A549 (cell line): ENCODE measurements at regions not wholly inside any gene's neighbourhood (a gene's known extent, or its start where the extent isn't known, plus 50 kb on each side); places are given as distances from the start of the nearest gene placed in this dataset.
"Not testable (repeated sequence)": the region's sequence is repeated elsewhere in the genome, so short reads cannot be mapped to it uniquely, and the experiment has no call there.

Source experiments
- ATAC-seq, 2 experiments: fragments of 200-7000 bp in 1 of 2; fragments of >200 bp in 1 of 2; cut with Nextera tagmentation in 1 of 2; cut with Tn5 transposase in 1 of 2; 3 replicates each; pipeline versions ENCODE4 v1.8.0 to v1.9.1; 2018 to 2020; ENCODE audit warnings: mild to moderate bottlenecking in 1 of 2, moderate library complexity in 1 of 2
- CTCF ChIA-PET: fragments of 300-600 bp; sonication (Branson Sonifier 250); formaldehyde crosslinking; extraction: SDS; loops from one replicate; lab custom pipeline; 2021; ENCODE audit warnings: antibody characterized with exemption, inconsistent platforms; lab: Yijun Ruan, JAX
- POLR2A ChIA-PET: fragments of 350-600 bp; formaldehyde crosslinking; extraction: SDS; loops from one replicate; lab custom pipeline; 2021; ENCODE audit warnings: antibody characterized with exemption, inconsistent platforms; lab: Yijun Ruan, JAX
- DNase-seq, 2 experiments: peaks; one replicate each; pipeline versions ENCODE4 v3.0.0 to v3.0.0-alpha.2; 2011 to 2016; ENCODE audit warnings: low read depth in 1 of 2, low spot score in 1 of 2
- FAIRE-seq: peaks from 2 replicates; lab custom pipeline; 2011; peaks lifted over from hg19 to GRCh38; lab: Jason Lieb, UNC
- H3K27ac ChIP-seq, 2 experiments: fragments of >200 bp; sonication (Bioruptor Twin); formaldehyde crosslinking; 3 replicates each; pipeline ENCODE4 v1.5.1; 2016 to 2017
- H3K4me1 ChIP-seq: fragments of >200 bp; sonication (Bioruptor Twin); formaldehyde crosslinking; 3 replicates; pipeline ENCODE4 v1.6.1; 2016
- H3K4me2 ChIP-seq: fragments of >200 bp; sonication (Bioruptor Twin); formaldehyde crosslinking; 3 replicates; pipeline ENCODE4 v1.6.1; 2016
- H3K4me3 ChIP-seq: fragments of >200 bp; sonication (Bioruptor Twin); formaldehyde crosslinking; 3 replicates; pipeline ENCODE4 v1.5.1; 2016
- H3K9me3 ChIP-seq: fragments of >200 bp; sonication (Bioruptor Twin); formaldehyde crosslinking; 3 replicates; pipeline ENCODE4 v1.6.1; 2016
- CHD2 ChIP-seq: fragments of 150-350 bp; IDR thresholded peaks from 2 replicates; pipeline ENCODE4 v1.6.1; 2014; ENCODE audit warnings: low read length; ENCODE audit not compliant: partially characterized antibody
- CTCF ChIP-seq: fragments of >200 bp; sonication (Bioruptor Twin); formaldehyde crosslinking; IDR thresholded peaks from 3 replicates; pipeline ENCODE4 v1.5.1; 2016
- E2F6 ChIP-seq: IDR thresholded peaks from 2 replicates; pipeline ENCODE4 v1.6.1; 2012; ENCODE audit warnings: low read depth, borderline replicate concordance
- EHF ChIP-seq: fragments of 250-450 bp; sonication (Bioruptor Pico); IDR thresholded peaks from 2 replicates; pipeline ENCODE4 v1.5.0; 2020; ENCODE audit warnings: mild to moderate bottlenecking
- ELK1 ChIP-seq: fragments of 150-350 bp; IDR thresholded peaks from 2 replicates; pipeline ENCODE4 v1.6.1; 2014; ENCODE audit warnings: low read depth, mild to moderate bottlenecking, low read length
- ESRRA ChIP-seq: fragments of 150-350 bp; IDR thresholded peaks from 2 replicates; pipeline ENCODE4 v1.6.1; 2014; ENCODE audit warnings: mild to moderate bottlenecking, low read length, borderline replicate concordance
- FOSB ChIP-seq: fragments of 250-450 bp; sonication (Bioruptor Pico); IDR thresholded peaks from 2 replicates; pipeline ENCODE4 v1.5.0; 2020; ENCODE audit warnings: mild to moderate bottlenecking, moderate library complexity
- FOSL2 ChIP-seq, 2 experiments: fragments of 450-650 bp in 1 of 2; fragments of >200 bp in 1 of 2; sonication (Bioruptor Twin) in 1 of 2; formaldehyde crosslinking; IDR thresholded peaks; 2 replicates each; pipeline versions ENCODE4 v1.5.0 to v1.6.1; 2016 to 2020; ENCODE audit warnings: mild to moderate bottlenecking in 1 of 2, moderate library complexity in 1 of 2
- HDAC2 ChIP-seq: fragments of 200-600 bp; sonication (generic); IDR thresholded peaks from 2 replicates; pipeline ENCODE4 v1.6.1; 2016
- JUNB ChIP-seq: fragments of >200 bp; sonication (Bioruptor Twin); formaldehyde crosslinking; IDR thresholded peaks from 2 replicates; pipeline ENCODE4 v1.6.1; 2016
- KDM5A ChIP-seq: fragments of 200-600 bp; sonication (generic); IDR thresholded peaks from 2 replicates; pipeline ENCODE4 v1.6.1; 2016; ENCODE audit warnings: antibody characterized with exemption, mild to moderate bottlenecking
- MYC ChIP-seq: IDR thresholded peaks from 2 replicates; pipeline ENCODE4 v1.6.1; 2012; ENCODE audit warnings: mild to moderate bottlenecking, inconsistent platforms, low read length, improper control_type of control experiment, borderline replicate concordance
- NFE2L2 ChIP-seq: fragments of 150-350 bp; conservative IDR thresholded peaks from 2 replicates; pipeline ENCODE4 v1.6.1; 2014; ENCODE audit warnings: low read length
- PBX3 ChIP-seq: IDR thresholded peaks from 2 replicates; pipeline ENCODE4 v1.6.1; 2012
- POLR2A ChIP-seq: IDR thresholded peaks from 2 replicates; pipeline ENCODE4 v1.6.1; 2012; ENCODE audit warnings: mild to moderate bottlenecking, low read length
- POLR2AphosphoS2 ChIP-seq: conservative IDR thresholded peaks from 2 replicates; pipeline ENCODE4 v1.6.1; 2012; ENCODE audit warnings: low read length, improper control_type of control experiment, inconsistent platforms
- RAD21 ChIP-seq, 2 experiments: fragments of >200 bp in 1 of 2; sonication (Bioruptor Twin) in 1 of 2; formaldehyde crosslinking in 1 of 2; IDR thresholded peaks in 1 of 2; conservative IDR thresholded peaks in 1 of 2; 2 replicates in 1 of 2; 3 replicates in 1 of 2; pipeline ENCODE4 v1.6.1; 2012 to 2018; ENCODE audit warnings: inconsistent platforms in 1 of 2
- RCOR1 ChIP-seq: fragments of 150-350 bp; IDR thresholded peaks from 2 replicates; pipeline ENCODE4 v1.6.1; 2014; ENCODE audit warnings: antibody characterized with exemption, low read length, low read depth
- REST ChIP-seq: fragments of 200-600 bp; sonication (generic); IDR thresholded peaks from 2 replicates; pipeline ENCODE4 v1.6.1; 2016; ENCODE audit warnings: antibody characterized with exemption, mild to moderate bottlenecking, moderate library complexity
- RFX5 ChIP-seq: fragments of 450-650 bp; IDR thresholded peaks from 2 replicates; pipeline ENCODE4 v1.7.1; 2014; ENCODE audit warnings: antibody characterized with exemption, mild to moderate bottlenecking, moderate library complexity
- TFCP2L1 ChIP-seq: fragments of 250-450 bp; sonication (Bioruptor Pico); IDR thresholded peaks from 2 replicates; pipeline ENCODE4 v1.5.0; 2021; ENCODE audit warnings: mild to moderate bottlenecking
- TP53 ChIP-seq: fragments of 250-450 bp; sonication (Bioruptor Pico); IDR thresholded peaks from 2 replicates; pipeline ENCODE4 v1.5.0; 2021; ENCODE audit warnings: mild to moderate bottlenecking, moderate library complexity
- ZC3H11A ChIP-seq: fragments of 450-650 bp; IDR thresholded peaks from 2 replicates; pipeline ENCODE4 v1.6.1; 2014; ENCODE audit warnings: antibody characterized with exemption, mild to moderate bottlenecking
- ZSCAN20 ChIP-seq: fragments of 250-450 bp; sonication (Bioruptor Pico); IDR thresholded peaks from 2 replicates; pipeline ENCODE4 v1.8.0; 2022; ENCODE audit warnings: mild to moderate bottlenecking, moderate library complexity
- WGBS: methylation state at CpG from one replicate; pipeline ENCODE4 v1.1.6; 2017; ENCODE audit errors: missing lambda C conversion rate; 5-methylcytosine and 5-hydroxymethylcytosine counted together

GRCh38 chr22:35160268-35160667 lies 94.3 kb downstream of the ISX start:
- CTCF ChIA-PET = interaction anchor here (0.7 kb wide), 1 partner anchor 18 kb away, joined by 3 read pairs; no protein-coding TSS in a partner anchor
- TF ChIP-seq ELK1 (no peak), CHD2 (no peak), RAD21 (conservative IDR thresholded peaks at IDR 0.05 in 1 of 2, IDR thresholded peaks at IDR 0.05 in 1 of 2) (no peak), NFE2L2 (no peak), ZC3H11A (no peak), POLR2AphosphoS2 (no peak), RFX5 (no peak), JUNB (no peak), MYC (no peak), FOSL2 (IDR thresholded peaks at IDR 0.05) (no peak), FOSL2 (CRISPR knock-in tag; IDR thresholded peaks at IDR 0.05) (no peak), RCOR1 (no peak), POLR2A (no peak)
- TF ChIP-seq, all 56 proteins: peak for 0
- no peaks in the 10 kb centered on the region for H3K4me1 ChIP-seq
- H3K4me2 ChIP-seq = no peak overlapping the region
- H3K9me3 ChIP-seq = no peaks in the 10 kb centered on the region
- 81% methylated on average over 6 of the region's 6 CpGs for WGBS
- ATAC-seq (no peak), DNase-seq (no peak), FAIRE-seq (no peak)
- no peak overlapping the region for H3K27ac ChIP-seq
- H3K4me3 ChIP-seq = no peak overlapping the region
- POLR2A ChIA-PET = no interaction called here

GRCh38 chr22:35165896-35166295 lies 91.4 kb upstream of the HMGXB4 start:
- H3K4me3 ChIP-seq, H3K4me2 ChIP-seq, FAIRE-seq, POLR2A ChIA-PET, H3K4me1 ChIP-seq, ATAC-seq, H3K27ac ChIP-seq, DNase-seq, H3K9me3 ChIP-seq: not testable (repeated sequence)
- WGBS = 44% methylated on average over 7 of the region's 11 CpGs
- CTCF ChIA-PET = interaction anchor here (1.0 to 1.2 kb wide), 2 partner anchors 11 kb away, joined by 3 to 4 read pairs; no protein-coding TSS in a partner anchor

GRCh38 chr22:35170716-35171697 lies 86.3 kb upstream of the HMGXB4 start:
- no peak for FAIRE-seq
- POLR2A ChIA-PET = no interaction called here
- H3K27ac ChIP-seq = no peak overlapping the region
- no peak overlapping the region for H3K4me2 ChIP-seq
- H3K9me3 ChIP-seq = no peaks in the 10 kb centered on the region
- H3K4me1 ChIP-seq = no peaks in the 10 kb centered on the region
- DNase-seq = no peak
- no peak for ATAC-seq
- TF ChIP-seq RFX5 = no peak
- TF ChIP-seq MYC = no peak
- TF ChIP-seq FOSB = no peak
- TF ChIP-seq POLR2AphosphoS2 = no peak
- TF ChIP-seq PBX3 = no peak
- TF ChIP-seq FOSL2 (IDR thresholded peaks at IDR 0.05) = no peak
- TF ChIP-seq FOSL2 (CRISPR knock-in tag; IDR thresholded peaks at IDR 0.05) = no peak
- no peak for TF ChIP-seq E2F6
- TF ChIP-seq ESRRA = no peak
- no peak for TF ChIP-seq ZSCAN20
- TF ChIP-seq REST = no peak
- TF ChIP-seq HDAC2 = no peak
- no peak for TF ChIP-seq EHF (CRISPR knock-in tag)
- TF ChIP-seq NFE2L2 = no peak
- no peak for TF ChIP-seq TP53 (CRISPR knock-in tag)
- no peak for TF ChIP-seq KDM5A
- no peak for TF ChIP-seq CTCF
- no peak for TF ChIP-seq TFCP2L1 (CRISPR knock-in tag)
- TF ChIP-seq, all 56 proteins: peak for 0
- CTCF ChIA-PET = no interaction called here
- 55% methylated on average over 11 of the region's 11 CpGs for WGBS
- no peak overlapping the region for H3K4me3 ChIP-seq
